HG02973 (cell line): ENCODE measurements at regions not wholly inside any gene's neighbourhood (a gene's known extent, or its start where the extent isn't known, plus 50 kb on each side); places are given as distances from the start of the nearest gene placed in this dataset.

Experiments
- ATAC-seq: cut with Tn5 transposase; IDR thresholded peaks from one replicate; pipeline ENCODE4 v1.9.1; 2021; ENCODE audit warnings: moderate library complexity; ENCODE audit not compliant: unreplicated experiment

DNA sequence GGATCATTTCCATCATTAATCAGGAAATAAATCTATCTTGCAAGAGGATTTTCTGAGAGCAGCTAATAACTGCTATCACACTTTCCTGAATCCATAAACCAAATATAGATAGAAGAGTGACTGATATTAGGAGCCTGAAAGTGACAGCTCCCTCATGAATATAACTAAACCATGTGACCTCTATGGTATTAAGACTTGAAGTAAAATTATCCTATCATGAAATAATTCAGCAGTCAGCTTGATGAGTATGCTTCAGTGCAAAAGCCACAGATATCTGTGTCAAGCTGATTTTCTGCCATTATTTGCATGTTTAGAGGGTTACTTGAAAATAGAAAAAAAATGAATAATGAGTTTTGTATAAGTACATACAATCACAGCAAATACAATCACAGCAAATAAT lies 80.1 kb upstream of the PPP1R3A start:
- no peak for ATAC-seq

DNA sequence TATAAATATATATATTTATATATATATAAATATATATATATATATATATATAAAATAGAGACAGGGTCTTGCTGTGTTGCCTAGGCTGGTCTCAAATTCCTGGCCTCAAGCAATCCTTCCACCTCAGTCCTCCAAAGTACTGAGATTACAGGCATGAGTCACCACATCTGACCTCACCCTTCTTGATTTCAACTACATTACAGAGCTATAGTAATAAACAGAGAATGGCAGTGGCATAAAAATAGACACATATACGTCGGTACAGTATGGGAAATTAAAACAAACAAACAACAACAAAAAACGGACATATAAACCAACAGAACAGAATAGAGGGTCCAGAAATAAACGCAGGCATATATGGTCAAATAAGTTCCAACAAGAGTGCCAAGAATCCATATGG lies 77.6 kb upstream of the PPP1R3A start:
- ATAC-seq = no peak

DNA sequence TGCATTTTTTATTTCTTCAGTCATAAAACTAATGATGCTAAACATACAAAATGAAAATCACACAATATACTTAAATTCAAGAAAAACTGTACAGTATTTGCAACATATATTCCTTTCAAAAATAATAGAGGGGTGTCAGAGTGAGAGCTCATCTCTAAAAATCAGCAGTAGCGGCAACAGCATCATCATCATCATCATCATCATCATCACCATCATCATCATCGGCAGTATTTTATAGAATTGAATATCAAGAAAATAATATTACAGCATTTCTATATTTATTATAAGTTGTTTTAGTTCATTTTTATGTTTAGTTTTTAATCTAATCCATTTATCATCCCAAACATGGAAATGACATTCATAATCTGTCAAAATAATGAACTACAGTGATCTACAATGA lies 67.4 kb upstream of the PPP1R3A start:
- no peak for ATAC-seq

DNA sequence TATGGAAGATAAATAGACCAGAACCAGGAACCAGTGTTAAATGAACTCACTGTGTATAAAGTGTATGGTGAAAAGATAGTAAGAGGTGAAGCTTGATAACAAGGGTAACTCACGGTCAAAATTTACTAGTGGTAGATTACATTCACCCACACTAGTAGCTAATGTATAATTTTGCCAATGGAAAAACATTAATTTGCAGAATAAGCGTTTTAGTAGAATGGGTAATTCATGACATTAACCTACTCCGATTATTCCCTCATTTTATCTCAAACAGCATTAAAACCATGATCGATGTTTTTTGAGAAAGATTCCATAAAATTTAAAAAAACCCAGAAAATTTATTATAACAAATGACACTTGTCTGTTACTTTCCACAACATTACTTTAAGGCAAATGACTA lies 57.7 kb upstream of the PPP1R3A start:
- no peak for ATAC-seq

DNA sequence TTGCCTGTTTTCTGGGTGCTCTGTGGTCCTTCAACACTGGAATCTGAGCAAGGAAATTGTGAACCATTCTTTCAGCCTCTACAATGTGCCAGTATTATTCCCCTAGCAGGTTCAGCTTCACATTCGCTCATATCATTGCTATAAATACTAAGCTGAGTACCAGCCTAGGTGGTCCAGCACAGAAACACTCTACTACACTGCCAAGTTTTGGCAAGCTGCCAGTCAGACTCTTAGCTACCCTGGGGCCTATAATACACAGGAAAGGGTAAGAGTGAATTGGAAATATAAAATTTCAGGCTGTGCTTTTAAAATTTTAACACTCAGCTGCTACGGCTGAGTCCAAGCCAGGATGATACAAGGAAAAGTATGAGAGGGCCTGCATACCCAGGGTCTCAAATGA lies 49.9 kb upstream of the PPP1R3A start:
- no peak for ATAC-seq
